C4-2B (cell line): ENCODE measurements at regions not wholly inside any gene's neighbourhood (a gene's known extent, or its start where the extent isn't known, plus 50 kb on each side); places are given as distances from the start of the nearest gene placed in this dataset.

Experiments
- H3K27ac ChIP-seq: fragments of 450-650 bp; 2 replicates; pipeline ENCODE4 v1.5.1; 2017
- ZFX ChIP-seq: fragments of 450-650 bp; IDR thresholded peaks from 2 replicates; pipeline ENCODE4 v1.6.1; 2017
- TF ChIP-seq, protein P1 (sequence below): fragments of 450-650 bp; conservative IDR thresholded peaks from 2 replicates; pipeline ENCODE4 v1.5.1; 2017; ENCODE audit warnings: mild to moderate bottlenecking

DNA sequence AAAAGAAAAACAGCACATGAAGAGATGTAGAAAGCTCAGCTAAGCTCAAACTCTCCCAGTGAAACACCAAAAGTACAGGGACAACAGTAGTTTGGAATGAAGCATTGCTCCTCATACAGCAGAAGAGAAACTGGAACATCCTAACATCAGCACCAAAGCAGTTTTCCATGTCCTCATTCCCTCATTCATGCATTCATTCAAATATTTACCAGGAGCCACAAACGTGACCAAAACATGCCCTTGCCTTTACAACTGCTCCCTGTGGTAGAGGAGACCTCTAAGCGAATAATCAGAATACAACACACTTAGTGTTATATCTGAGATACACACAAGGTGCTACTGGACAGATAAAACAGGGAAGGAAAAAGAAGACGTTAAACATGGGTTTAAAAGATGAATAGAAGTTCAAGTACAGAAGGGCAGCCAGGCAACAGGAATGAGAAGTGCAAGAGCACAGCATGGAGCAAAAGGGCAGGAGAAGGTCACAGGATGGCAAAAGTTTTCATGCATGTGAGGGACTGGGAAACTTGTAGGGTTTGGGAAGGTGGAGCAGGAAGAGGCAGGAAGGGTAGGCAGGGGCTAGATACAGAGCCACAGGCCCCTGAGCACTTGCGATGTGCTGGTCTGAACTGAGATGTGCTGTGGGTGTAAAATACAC, 58.5 kb upstream of the LMCD1 start:
- TF ChIP-seq, protein P1, sequence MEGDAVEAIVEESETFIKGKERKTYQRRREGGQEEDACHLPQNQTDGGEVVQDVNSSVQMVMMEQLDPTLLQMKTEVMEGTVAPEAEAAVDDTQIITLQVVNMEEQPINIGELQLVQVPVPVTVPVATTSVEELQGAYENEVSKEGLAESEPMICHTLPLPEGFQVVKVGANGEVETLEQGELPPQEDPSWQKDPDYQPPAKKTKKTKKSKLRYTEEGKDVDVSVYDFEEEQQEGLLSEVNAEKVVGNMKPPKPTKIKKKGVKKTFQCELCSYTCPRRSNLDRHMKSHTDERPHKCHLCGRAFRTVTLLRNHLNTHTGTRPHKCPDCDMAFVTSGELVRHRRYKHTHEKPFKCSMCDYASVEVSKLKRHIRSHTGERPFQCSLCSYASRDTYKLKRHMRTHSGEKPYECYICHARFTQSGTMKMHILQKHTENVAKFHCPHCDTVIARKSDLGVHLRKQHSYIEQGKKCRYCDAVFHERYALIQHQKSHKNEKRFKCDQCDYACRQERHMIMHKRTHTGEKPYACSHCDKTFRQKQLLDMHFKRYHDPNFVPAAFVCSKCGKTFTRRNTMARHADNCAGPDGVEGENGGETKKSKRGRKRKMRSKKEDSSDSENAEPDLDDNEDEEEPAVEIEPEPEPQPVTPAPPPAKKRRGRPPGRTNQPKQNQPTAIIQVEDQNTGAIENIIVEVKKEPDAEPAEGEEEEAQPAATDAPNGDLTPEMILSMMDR = no peak
- no peak for TF ChIP-seq ZFX
- no peak overlapping the region for H3K27ac ChIP-seq

DNA sequence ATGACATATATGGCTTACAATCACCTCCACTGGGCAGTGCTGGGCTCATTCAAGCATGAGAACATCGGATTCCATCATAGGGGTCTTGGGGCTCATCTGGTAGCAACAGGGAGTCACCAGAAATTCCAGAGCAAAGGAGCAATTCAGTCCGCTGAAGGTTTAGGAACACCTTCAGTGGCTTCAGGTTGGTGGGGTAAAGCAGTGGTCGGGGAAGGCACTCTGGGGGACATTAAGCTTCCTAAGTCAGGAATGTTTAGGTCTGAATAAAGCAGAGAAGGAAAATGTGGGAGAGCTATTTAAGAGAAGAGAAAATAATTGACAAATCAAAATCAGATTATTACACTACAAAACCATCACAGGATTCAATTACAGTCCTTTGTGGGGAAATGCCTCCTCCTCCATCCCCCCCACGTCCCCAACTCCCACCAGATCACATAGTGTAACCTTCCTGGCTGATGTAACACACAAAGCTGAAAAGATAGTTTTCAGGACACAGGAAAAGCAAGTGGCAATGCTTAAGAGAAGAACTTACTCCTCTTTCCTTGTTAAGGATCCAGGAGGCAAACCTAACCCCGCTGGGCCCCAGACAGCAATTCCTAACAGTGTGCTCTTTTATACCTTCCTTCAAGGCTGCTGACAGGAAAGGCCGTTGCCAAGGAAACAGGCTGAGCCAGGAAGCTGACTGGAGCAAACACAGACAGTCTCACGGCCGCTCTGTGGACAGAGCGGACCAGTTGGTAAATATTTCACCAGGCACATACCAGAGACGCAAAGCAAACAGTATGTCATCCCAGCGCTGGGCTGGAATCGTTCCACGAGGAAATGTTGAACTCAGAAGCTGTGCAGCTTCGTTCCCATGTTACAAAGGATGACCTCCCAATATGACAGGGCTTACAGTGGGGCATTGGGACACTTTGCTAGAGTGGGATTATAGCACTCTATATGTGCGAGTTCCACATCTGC, 57.5 kb upstream of the LMCD1 start:
- TF ChIP-seq ZFX = no peak
- TF ChIP-seq, protein P1 = no peak
- H3K27ac ChIP-seq = no peak overlapping the region

DNA sequence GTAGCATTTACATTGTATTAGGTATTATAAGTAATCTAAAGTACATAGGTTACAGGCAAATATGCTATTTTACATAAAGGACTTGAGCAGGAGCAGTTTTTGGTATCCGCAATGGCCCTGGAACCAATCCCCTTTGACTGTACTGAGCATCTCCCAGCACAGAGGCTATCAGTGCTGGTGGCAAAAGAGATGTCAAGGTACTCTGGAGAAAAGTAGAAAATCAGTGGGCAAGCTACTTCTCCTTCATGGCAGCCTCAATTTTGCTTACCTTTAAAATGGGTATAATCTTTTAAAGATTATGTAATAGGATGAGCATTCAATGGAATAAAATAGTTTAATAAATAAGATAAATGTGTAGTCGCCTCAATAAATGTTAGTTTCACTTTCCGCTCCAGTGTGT, 56.7 kb upstream of the LMCD1 start:
- TF ChIP-seq ZFX = no peak
- TF ChIP-seq, protein P1 = no peak

GRCh38 chr3:8445861-8446260, 55.8 kb upstream of the LMCD1 start:
- TF ChIP-seq, protein P1 = no peak
- TF ChIP-seq ZFX = no peak
- no peak overlapping the region for H3K27ac ChIP-seq

More for the DNA sequence above, 56.7 kb upstream of the LMCD1 start:
- H3K27ac ChIP-seq = no peak overlapping the region

GRCh38 chr3:8446845-8447244, 54.8 kb upstream of the LMCD1 start:
- no peak for TF ChIP-seq ZFX
- TF ChIP-seq, protein P1 = no peak
- no peak overlapping the region for H3K27ac ChIP-seq

GRCh38 chr3:8450618-8451017, 51.0 kb upstream of the LMCD1 start:
- no peak overlapping the region for H3K27ac ChIP-seq
- TF ChIP-seq, protein P1 = no peak
- no peak for TF ChIP-seq ZFX

DNA sequence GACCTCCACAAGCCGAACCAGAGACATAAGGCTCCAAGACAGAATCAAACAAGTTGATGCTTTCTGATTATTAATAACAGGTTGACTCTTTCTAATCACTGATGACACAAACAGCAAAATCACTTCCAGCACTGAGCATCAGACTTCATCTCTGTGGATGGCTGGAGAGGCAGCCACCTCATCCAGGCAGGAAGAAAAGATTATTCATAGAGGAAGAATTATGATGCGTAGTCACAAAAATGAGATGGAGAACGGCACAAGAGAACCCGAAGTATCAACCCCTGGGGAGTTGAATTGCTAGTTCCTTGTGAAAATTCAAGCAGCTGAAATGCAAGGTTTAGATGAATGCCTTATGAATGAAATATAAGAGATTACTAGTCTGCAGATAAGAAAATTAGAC, 49.9 kb upstream of the LMCD1 start:
- no peak overlapping the region for H3K27ac ChIP-seq
- no peak for TF ChIP-seq ZFX
- TF ChIP-seq, protein P1 = no peak
